T-cell (primary cell): ENCODE measurements at regions not wholly inside any gene's neighbourhood (a gene's known extent, or its start where the extent isn't known, plus 50 kb on each side); places are given as distances from the start of the nearest gene placed in this dataset.
"Not testable (repeated sequence)": the region's sequence is repeated elsewhere in the genome, so short reads cannot be mapped to it uniquely, and the experiment has no call there.

Source experiments
- ATAC-seq, 4 experiments: fragments of 200-7000 bp in 3 of 4; fragments of 150-1000 bp in 1 of 4; cut with Tn5 transposase; replicated peaks in 1 of 4; 1 replicate in 3 of 4; 2 replicates in 1 of 4; pipeline ENCODE4 v1.10.0; 2021; ENCODE audit warnings: moderate library complexity in 3 of 4, mild to moderate bottlenecking in 2 of 4, moderate number of reproducible peaks in 1 of 4
- CTCF ChIA-PET, 2 donors: fragments of 300-600 bp; sonication (Branson Sonifier 250); formaldehyde crosslinking; loops; one replicate each; lab custom pipeline; 2022; ENCODE audit warnings: antibody characterized with exemption in 2 of 2; lab: Charles Lee
- POLR2A ChIA-PET, 2 donors: fragments of 300-600 bp; sonication (Branson Sonifier 250); formaldehyde crosslinking; loops; one replicate each; lab custom pipeline; 2022; ENCODE audit warnings: antibody characterized with exemption in 2 of 2; lab: Charles Lee
- DNase-seq, 35 experiments: peaks; one replicate each; pipeline versions ENCODE4 v3.0.0 to v3.0.0-alpha.2; 2013 to 2023
- H3K27ac ChIP-seq: one replicate; pipeline ENCODE4 v1.5.1; 2013; ENCODE audit warnings: low read length
- H3K27me3 ChIP-seq, 2 experiments: replicated peaks in 1 of 2; 1 replicate in 1 of 2; 2 replicates in 1 of 2; pipeline versions ENCODE4 v1.6.1 to v1.7.0; 2013; ENCODE audit warnings: low read length in 1 of 2, mixed read lengths in 1 of 2; ENCODE audit not compliant: control insufficient read depth in 2 of 2, insufficient read depth in 2 of 2; ENCODE audit errors: extremely low read depth in 1 of 2
- H3K36me3 ChIP-seq, 2 donors: 1 replicate in 1 of 2; 2 replicates in 1 of 2; pipeline versions ENCODE4 v1.6.1 to v1.7.0; 2013; ENCODE audit warnings: low read length in 1 of 2; ENCODE audit not compliant: control insufficient read depth in 2 of 2, insufficient read depth in 1 of 2; ENCODE audit errors: extremely low read depth in 1 of 2
- H3K4me1 ChIP-seq, 2 experiments: 1 replicate in 1 of 2; 2 replicates in 1 of 2; pipeline versions ENCODE4 v1.6.1 to v1.7.0; 2013; ENCODE audit warnings: low read length in 2 of 2, mixed read lengths in 1 of 2; ENCODE audit not compliant: insufficient read depth in 2 of 2, control insufficient read depth in 1 of 2; ENCODE audit errors: extremely low read depth in 1 of 2
- H3K4me3 ChIP-seq, 2 donors: 1 replicate in 1 of 2; 2 replicates in 1 of 2; pipeline versions ENCODE4 v1.5.1 to v1.7.0; 2013; ENCODE audit warnings: mild to moderate bottlenecking in 2 of 2, low read length in 1 of 2, moderate library complexity in 1 of 2; ENCODE audit not compliant: control insufficient read depth in 1 of 2; ENCODE audit errors: extremely low read depth in 1 of 2
- H3K9me3 ChIP-seq: 2 replicates; pipeline ENCODE4 v1.7.0; 2013
- H3K27ac Mint-ChIP-seq, 2 donors: one replicate each; pipeline ENCODE4 v1.8.0; 2020 to 2021; ENCODE audit warnings: mild to moderate bottlenecking in 2 of 2, mixed read lengths in 2 of 2
- H3K27me3 Mint-ChIP-seq, 2 donors: one replicate each; pipeline ENCODE4 v1.8.0; 2021 to 2022; ENCODE audit warnings: mixed read lengths in 2 of 2
- H3K36me3 Mint-ChIP-seq: one replicate; pipeline ENCODE4 v1.8.0; 2021; ENCODE audit warnings: mixed read lengths
- H3K4me1 Mint-ChIP-seq, 3 donors: one replicate each; pipeline ENCODE4 v1.8.0; 2020 to 2022; ENCODE audit warnings: mixed read lengths in 3 of 3, mild to moderate bottlenecking in 1 of 3
- H3K4me3 Mint-ChIP-seq, 3 donors: one replicate each; pipeline ENCODE4 v1.8.0; 2020 to 2022; ENCODE audit warnings: mild to moderate bottlenecking in 3 of 3, mixed read lengths in 3 of 3, moderate library complexity in 3 of 3
- H3K9me3 Mint-ChIP-seq, 3 donors: one replicate each; pipeline ENCODE4 v1.8.0; 2020 to 2022; ENCODE audit warnings: mixed read lengths in 3 of 3
- WGBS: methylation state at CpG from one replicate; pipeline ENCODE4 v1.1.5; 2013; ENCODE audit warnings: missing lambda C conversion rate; ENCODE audit not compliant: insufficient coverage; 5-methylcytosine and 5-hydroxymethylcytosine counted together

- H3K36me3 ChIP-seq = no peaks in the 10 kb centered on the region
- H3K27ac ChIP-seq = no peak overlapping the region
- DNase-seq (no peak), ATAC-seq (no peak)
- peaks cover 0 to 21% of the 10 kb centered on the region in 2 experiments for H3K27me3 ChIP-seq
- H3K4me1 ChIP-seq = no peaks in the 10 kb centered on the region
- H3K4me3 Mint-ChIP-seq = no peak overlapping the region
- POLR2A ChIA-PET = no interaction called here
- no peaks in the 10 kb centered on the region for H3K4me1 Mint-ChIP-seq
- H3K27ac Mint-ChIP-seq = no peak overlapping the region
- no peaks in the 10 kb centered on the region for H3K9me3 ChIP-seq
- peaks cover 16 to 17% of the 10 kb centered on the region in 2 donors for H3K27me3 Mint-ChIP-seq
- peak overlapping the region in 1 of 2 donors; percentile 5 for H3K4me3 ChIP-seq
- peaks cover 7 to 14% (median 10%) of the 10 kb centered on the region in 3 donors for H3K9me3 Mint-ChIP-seq
- H3K36me3 Mint-ChIP-seq = no peaks in the 10 kb centered on the region
- CTCF ChIA-PET = no interaction called here
These were observed 383.6 kb downstream of the PREX1 start for GRCh38 chr20:48444249-48444648.

- Mint-ChIP-seq H3K9me3 (peaks cover 7 to 17% (median 10%) of the 10 kb centered on the region in 3 donors), H3K4me1 (no peaks in the 10 kb centered on the region), H3K4me3 (no peak overlapping the region), H3K27ac (no peak overlapping the region), H3K27me3 (peaks cover 25 to 36% of the 10 kb centered on the region in 2 donors), H3K36me3 (no peaks in the 10 kb centered on the region)
- Histone ChIP-seq H3K4me3 (no peak overlapping the region), H3K9me3 (no peaks in the 10 kb centered on the region), H3K27me3 (peaks cover 0 to 20% of the 10 kb centered on the region in 2 experiments), H3K27ac (no peak overlapping the region), H3K36me3 (no peaks in the 10 kb centered on the region), H3K4me1 (no peaks in the 10 kb centered on the region)
- WGBS = 54% methylated on average over 3 of the region's 8 CpGs
- POLR2A ChIA-PET = no interaction called here
- DNase-seq (no peak), ATAC-seq (no peak)
- CTCF ChIA-PET = no interaction called here
These were observed 386.9 kb downstream of the PREX1 start for GRCh38 chr20:48440916-48441315.

DNA sequence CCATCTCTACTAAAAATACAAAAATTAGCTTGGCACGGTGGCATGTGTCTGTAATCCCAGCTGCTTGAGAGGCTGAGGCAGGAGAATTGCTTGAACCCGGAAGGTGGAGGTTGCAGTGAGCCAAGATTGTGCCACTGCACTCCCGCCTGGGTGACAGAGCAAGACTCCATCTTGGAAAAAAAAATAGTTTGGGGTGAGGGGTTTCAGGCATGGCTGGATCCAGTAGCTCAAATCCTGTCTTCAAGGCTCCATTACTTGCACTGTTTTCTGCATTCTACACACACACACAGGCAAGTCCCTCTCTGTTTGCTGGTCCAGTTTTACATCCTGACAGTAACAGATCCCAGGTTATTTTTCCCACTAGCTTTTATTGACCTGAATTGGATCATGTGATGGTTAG lies 387.5 kb downstream of the PREX1 start:
- H3K4me3 Mint-ChIP-seq, DNase-seq, H3K4me1 Mint-ChIP-seq, H3K4me3 ChIP-seq, H3K9me3 ChIP-seq, CTCF ChIA-PET, H3K27ac Mint-ChIP-seq, ATAC-seq, H3K36me3 ChIP-seq, POLR2A ChIA-PET, H3K36me3 Mint-ChIP-seq, H3K27ac ChIP-seq, H3K4me1 ChIP-seq: not testable (repeated sequence)
- Mint-ChIP-seq H3K9me3 (peaks cover 5 to 13% (median 7%) of the 10 kb centered on the region in 3 donors), H3K27me3 (peaks cover 25 to 34% of the 10 kb centered on the region in 2 donors)
- peaks cover 0 to 20% of the 10 kb centered on the region in 2 experiments for H3K27me3 ChIP-seq
- WGBS = 67% methylated on average over 1 of the region's 3 CpGs

GRCh38 chr20:48437146-48437545 lies 390.7 kb downstream of the PREX1 start:
- Histone ChIP-seq H3K4me1 (peaks cover 0 to 4% of the 10 kb centered on the region in 2 experiments), H3K9me3 (no peaks in the 10 kb centered on the region), H3K36me3 (no peaks in the 10 kb centered on the region), H3K27me3 (peaks cover 0 to 17% of the 10 kb centered on the region in 2 experiments), H3K4me3 (no peak overlapping the region), H3K27ac (no peak overlapping the region)
- WGBS = 14% methylated on average over 1 of the region's 5 CpGs
- Mint-ChIP-seq H3K4me3 (no peak overlapping the region), H3K36me3 (no peaks in the 10 kb centered on the region), H3K27ac (no peak overlapping the region), H3K9me3 (peaks cover 0 to 4% (median 3%) of the 10 kb centered on the region in 3 donors), H3K27me3 (peaks cover 25 to 33% of the 10 kb centered on the region in 2 donors), H3K4me1 (peaks cover 0 to 3% (median 2%) of the 10 kb centered on the region in 3 donors)
- ChIA-PET CTCF (no interaction called here), POLR2A (no interaction called here)
- ATAC-seq (no peak), DNase-seq (no peak)

DNA sequence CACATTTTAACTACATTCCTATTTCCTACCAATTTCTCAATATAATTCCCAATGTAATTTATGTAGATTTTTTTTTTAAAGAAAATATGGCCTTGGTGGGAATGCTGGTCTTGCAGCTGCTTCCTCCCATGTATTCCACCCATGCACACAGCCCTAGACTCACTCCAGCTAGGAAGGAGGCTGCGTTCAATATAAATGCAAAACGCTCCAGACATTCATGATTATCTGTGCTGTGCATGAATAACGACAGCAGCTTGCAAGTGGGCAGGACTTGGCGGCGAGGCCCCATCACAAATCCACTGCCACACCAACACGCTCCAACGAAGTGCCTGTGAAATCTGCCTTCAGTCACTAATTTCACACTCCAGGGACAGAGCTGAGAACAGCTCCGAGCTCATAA lies 391.2 kb downstream of the PREX1 start:
- WGBS = 83% methylated on average over 3 of the region's 8 CpGs
- CTCF ChIA-PET = interaction anchor here in 1 of 2 donors (0.7 kb wide), 1 partner anchor 711 kb away, joined by 6 read pairs; no protein-coding TSS in a partner anchor

GRCh38 chr20:48433178-48433577 lies 394.6 kb downstream of the PREX1 start:
- H3K4me3 Mint-ChIP-seq = no peak overlapping the region
- 82% methylated on average over 2 of the region's 4 CpGs for WGBS
- Histone ChIP-seq H3K27me3 (peaks cover 0 to 9% of the 10 kb centered on the region in 2 experiments), H3K4me1 (peaks cover 2 to 10% of the 10 kb centered on the region in 2 experiments), H3K36me3 (no peaks in the 10 kb centered on the region), H3K27ac (no peak overlapping the region), H3K9me3 (no peaks in the 10 kb centered on the region), H3K4me3 (no peak overlapping the region)
- peaks cover 12 to 15% (median 14%) of the 10 kb centered on the region in 3 donors for H3K4me1 Mint-ChIP-seq
- H3K27ac Mint-ChIP-seq = no peak overlapping the region
- peaks cover 2 to 11% of the 10 kb centered on the region in 2 donors for H3K27me3 Mint-ChIP-seq
- DNase-seq (no peak), ATAC-seq (no peak)
- POLR2A ChIA-PET = no interaction called here
- CTCF ChIA-PET = no interaction called here
- no peaks in the 10 kb centered on the region for H3K36me3 Mint-ChIP-seq
- H3K9me3 Mint-ChIP-seq = peaks cover 5 to 15% (median 10%) of the 10 kb centered on the region in 3 donors

More for the DNA sequence above, 391.2 kb downstream of the PREX1 start:
- H3K36me3 ChIP-seq, DNase-seq, H3K27ac Mint-ChIP-seq, H3K4me3 ChIP-seq, ATAC-seq, H3K27ac ChIP-seq, H3K9me3 Mint-ChIP-seq, H3K4me1 ChIP-seq, H3K9me3 ChIP-seq, H3K4me3 Mint-ChIP-seq, H3K4me1 Mint-ChIP-seq, H3K36me3 Mint-ChIP-seq, POLR2A ChIA-PET: not testable (repeated sequence)
- peaks cover 24 to 31% of the 10 kb centered on the region in 2 donors for H3K27me3 Mint-ChIP-seq
- peaks cover 0 to 17% of the 10 kb centered on the region in 2 experiments for H3K27me3 ChIP-seq

DNA sequence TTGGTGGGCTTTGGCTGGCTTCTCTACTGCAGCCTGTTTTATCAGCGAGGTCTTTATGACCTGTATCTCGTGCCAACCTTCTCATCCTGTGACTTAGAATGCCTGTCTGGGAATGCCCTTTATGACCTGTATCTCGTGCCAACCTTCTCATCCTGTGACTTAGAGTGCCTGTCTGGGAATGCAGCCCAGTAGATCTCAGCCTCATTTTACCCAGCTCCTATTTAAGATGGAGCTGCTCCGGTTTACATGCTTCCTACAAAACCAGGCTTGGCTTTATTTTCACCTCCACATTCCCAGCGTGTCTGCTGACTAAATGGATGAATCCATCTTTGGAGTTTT lies 395.3 kb downstream of the PREX1 start:
- CTCF ChIA-PET = no interaction called here
- Mint-ChIP-seq H3K36me3 (no peaks in the 10 kb centered on the region), H3K4me3 (no peak overlapping the region), H3K4me1 (peaks cover 12 to 15% (median 14%) of the 10 kb centered on the region in 3 donors), H3K27ac (no peak overlapping the region), H3K9me3 (peaks cover 5 to 15% (median 9%) of the 10 kb centered on the region in 3 donors), H3K27me3 (peaks cover 0 to 9% of the 10 kb centered on the region in 2 donors)
- Histone ChIP-seq H3K36me3 (no peaks in the 10 kb centered on the region), H3K9me3 (no peaks in the 10 kb centered on the region), H3K4me3 (no peak overlapping the region), H3K4me1 (peaks cover 2 to 10% of the 10 kb centered on the region in 2 experiments), H3K27me3 (peaks cover 0 to 9% of the 10 kb centered on the region in 2 experiments), H3K27ac (no peak overlapping the region)
- ATAC-seq = no peak
- no peak for DNase-seq
- POLR2A ChIA-PET = no interaction called here
- 79% methylated on average over 3 of the region's 5 CpGs for WGBS
